HFF-Myc (cell line): ENCODE measurements at regions not wholly inside any gene's neighbourhood (a gene's known extent, or its start where the extent isn't known, plus 50 kb on each side); places are given as distances from the start of the nearest gene placed in this dataset.

ENCODE experiments used
- DNase-seq: peaks from one replicate; pipeline ENCODE4 v3.0.0-alpha.2; 2011; ENCODE audit warnings: low read depth; ENCODE audit errors: extremely low read depth
- H3K4me3 ChIP-seq: replicated peaks from 2 replicates; pipeline ENCODE4 v1.5.1; 2011; ENCODE audit warnings: low read depth, mild to moderate bottlenecking, control low read depth, low read length
- TF ChIP-seq, protein P1 (sequence below): IDR thresholded peaks from 2 replicates; pipeline ENCODE4 v1.5.1; 2012; ENCODE audit warnings: mild to moderate bottlenecking, low read depth, low read length, control low read depth; ENCODE audit errors: missing control alignments

DNA sequence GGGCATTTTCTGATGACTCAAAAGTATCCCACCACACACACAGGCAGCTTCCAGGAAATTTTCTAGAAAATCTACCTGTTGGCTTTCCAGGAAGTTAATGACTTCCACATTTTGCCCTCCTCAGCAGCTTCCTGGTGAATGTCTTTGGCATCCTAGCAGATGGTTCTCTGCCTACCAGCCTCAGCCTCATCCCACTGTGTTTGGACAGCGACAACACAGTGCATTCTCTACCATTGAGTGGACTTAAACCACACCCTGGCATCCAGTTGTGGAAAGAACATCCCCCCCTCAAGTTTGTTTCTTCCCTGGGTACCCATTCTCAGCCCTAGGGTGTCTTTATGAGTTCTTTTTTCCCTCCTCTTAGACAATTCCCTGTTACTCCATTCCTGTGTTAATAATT lies 50.8 kb upstream of the GADL1 start:
- H3K4me3 ChIP-seq: no peak overlapping the region
- TF ChIP-seq, protein P1, sequence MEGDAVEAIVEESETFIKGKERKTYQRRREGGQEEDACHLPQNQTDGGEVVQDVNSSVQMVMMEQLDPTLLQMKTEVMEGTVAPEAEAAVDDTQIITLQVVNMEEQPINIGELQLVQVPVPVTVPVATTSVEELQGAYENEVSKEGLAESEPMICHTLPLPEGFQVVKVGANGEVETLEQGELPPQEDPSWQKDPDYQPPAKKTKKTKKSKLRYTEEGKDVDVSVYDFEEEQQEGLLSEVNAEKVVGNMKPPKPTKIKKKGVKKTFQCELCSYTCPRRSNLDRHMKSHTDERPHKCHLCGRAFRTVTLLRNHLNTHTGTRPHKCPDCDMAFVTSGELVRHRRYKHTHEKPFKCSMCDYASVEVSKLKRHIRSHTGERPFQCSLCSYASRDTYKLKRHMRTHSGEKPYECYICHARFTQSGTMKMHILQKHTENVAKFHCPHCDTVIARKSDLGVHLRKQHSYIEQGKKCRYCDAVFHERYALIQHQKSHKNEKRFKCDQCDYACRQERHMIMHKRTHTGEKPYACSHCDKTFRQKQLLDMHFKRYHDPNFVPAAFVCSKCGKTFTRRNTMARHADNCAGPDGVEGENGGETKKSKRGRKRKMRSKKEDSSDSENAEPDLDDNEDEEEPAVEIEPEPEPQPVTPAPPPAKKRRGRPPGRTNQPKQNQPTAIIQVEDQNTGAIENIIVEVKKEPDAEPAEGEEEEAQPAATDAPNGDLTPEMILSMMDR: no peak
- no peak for DNase-seq

DNA sequence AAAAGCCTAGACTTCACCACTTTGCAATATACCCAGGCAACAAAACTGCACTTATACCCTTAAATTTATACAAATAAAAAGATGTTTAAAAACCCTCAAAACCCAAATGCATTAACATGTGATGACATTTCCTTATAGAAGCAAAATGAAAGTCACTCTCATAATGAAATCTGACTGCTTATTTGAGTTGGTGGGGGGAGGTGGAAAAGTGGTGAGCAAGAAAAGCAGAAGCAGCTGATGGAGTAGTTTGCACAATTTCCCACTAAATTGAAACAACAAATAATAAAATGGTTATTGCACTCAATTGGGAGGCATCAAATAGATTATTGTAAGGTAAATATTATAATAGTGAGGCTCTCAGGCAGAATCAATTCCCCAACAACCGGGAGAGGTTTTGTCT lies 54.0 kb upstream of the GADL1 start:
- no peak for DNase-seq
- no peak overlapping the region for H3K4me3 ChIP-seq
- TF ChIP-seq, protein P1: no peak

DNA sequence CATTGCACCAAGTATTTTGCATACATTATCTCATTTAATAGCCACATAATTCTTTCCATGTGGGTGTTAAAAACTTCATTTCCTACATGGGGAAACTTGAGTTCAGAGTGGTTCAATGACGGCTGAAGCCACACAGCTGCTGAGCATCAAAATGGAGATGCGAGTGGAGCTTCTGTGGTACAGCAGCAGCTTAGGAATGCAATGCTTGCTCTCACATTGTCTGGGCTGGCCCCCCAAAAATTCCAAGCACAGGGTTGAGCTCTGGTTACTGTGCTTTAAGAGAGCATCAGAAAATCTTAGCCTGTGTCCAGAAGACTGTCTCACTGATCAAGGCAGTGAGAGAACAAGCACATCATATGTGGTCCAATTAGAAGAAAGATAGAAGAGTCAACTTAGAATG lies 57.4 kb upstream of the GADL1 start:
- no peak for DNase-seq
- TF ChIP-seq, protein P1: no peak
- no peak overlapping the region for H3K4me3 ChIP-seq

DNA sequence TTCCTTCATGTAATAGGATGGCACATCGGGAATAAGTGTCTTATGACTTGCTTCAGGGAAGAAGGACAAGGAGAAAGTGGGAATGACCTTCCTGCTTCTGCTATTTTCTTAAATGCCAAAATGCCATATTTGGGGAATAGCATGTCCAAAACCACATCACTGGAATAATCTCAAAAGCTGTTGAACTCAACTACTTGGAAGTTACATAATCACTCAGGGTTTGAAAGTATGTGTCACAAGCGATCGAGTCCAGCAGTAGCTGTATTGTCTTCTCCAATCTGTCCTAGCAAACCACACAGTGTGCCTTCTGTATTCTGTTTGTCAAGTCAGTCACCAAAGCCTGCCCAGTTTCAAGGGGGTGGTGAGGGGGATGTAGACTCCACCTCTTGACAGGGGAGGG lies 58.3 kb upstream of the GADL1 start:
- DNase-seq: no peak
- H3K4me3 ChIP-seq: no peak overlapping the region
- TF ChIP-seq, protein P1: no peak

DNA sequence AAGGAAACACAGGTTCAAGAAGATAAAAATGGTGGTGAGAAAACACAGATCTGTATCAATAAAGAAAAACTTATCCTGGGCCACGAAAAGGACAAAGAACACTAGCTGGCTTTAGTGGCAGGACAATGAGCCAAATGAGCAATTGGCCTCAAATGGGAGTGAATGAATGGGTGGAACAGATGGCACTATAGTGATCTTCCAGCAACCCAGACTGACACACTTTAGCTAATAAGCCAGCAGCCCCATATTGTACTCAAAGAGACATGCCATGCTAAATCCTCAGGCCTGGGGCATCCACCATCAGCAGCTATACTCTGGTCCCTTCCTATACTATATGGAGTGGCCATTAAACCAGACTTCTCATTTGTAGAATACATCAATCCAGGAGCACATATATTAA lies 60.0 kb upstream of the GADL1 start:
- no peak for DNase-seq
- no peak overlapping the region for H3K4me3 ChIP-seq
- TF ChIP-seq, protein P1: no peak

DNA sequence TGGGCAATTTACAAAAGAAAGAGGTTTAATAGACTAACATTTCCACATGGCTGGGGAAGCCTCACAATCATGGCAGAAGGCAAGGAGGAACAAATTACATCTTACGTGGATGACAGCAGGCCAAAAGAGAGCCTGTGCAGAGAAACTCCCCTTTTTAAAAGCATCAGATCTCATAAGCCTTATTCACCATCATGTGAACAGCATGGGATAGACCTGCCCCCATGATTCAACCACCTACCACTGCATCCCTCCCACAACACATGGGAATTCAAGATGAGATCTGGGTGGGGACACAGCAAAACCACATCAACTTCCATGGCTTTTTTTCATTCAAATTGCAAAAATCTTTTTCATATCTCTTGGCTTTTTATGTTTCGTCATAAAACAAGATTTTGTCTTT lies 67.6 kb upstream of the GADL1 start:
- DNase-seq: no peak
- no peak overlapping the region for H3K4me3 ChIP-seq
- TF ChIP-seq, protein P1: no peak

DNA sequence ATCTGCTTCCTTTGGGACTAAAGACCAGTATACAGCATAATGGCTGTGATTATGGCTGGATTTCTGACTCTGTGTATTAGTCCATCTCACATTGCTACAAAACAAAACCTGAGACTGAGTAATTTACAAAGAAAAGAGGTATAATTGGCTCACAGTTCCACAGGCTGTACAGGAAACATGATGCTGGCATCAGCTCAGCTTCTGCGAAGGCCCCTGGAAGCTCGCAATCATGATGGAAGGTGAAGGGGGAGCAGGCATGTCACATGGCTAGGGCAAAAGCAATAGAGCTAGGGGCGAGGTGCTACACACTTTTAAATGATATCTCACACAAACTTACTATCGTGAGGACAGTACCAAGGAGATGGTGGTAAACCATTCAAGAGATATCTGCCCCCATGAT lies 68.0 kb upstream of the GADL1 start:
- DNase-seq: no peak
- TF ChIP-seq, protein P1: no peak

More for the DNA sequence above, 68.0 kb upstream of the GADL1 start:
- H3K4me3 ChIP-seq: no peak overlapping the region
